22Rv1 (cell line): ENCODE measurements at regions not wholly inside any gene's neighbourhood (a gene's known extent, or its start where the extent isn't known, plus 50 kb on each side); places are given as distances from the start of the nearest gene placed in this dataset.

ENCODE experiments used
- ZFX ChIP-seq: fragments of 450-650 bp; IDR thresholded peaks from 2 replicates; pipeline ENCODE4 v1.6.1; 2017; ENCODE audit warnings: antibody characterized with exemption, borderline replicate concordance
- TF ChIP-seq, protein P1 (sequence below): fragments of 450-650 bp; IDR thresholded peaks from 2 replicates; pipeline ENCODE4 v1.5.1; 2017; ENCODE audit warnings: mild to moderate bottlenecking

DNA sequence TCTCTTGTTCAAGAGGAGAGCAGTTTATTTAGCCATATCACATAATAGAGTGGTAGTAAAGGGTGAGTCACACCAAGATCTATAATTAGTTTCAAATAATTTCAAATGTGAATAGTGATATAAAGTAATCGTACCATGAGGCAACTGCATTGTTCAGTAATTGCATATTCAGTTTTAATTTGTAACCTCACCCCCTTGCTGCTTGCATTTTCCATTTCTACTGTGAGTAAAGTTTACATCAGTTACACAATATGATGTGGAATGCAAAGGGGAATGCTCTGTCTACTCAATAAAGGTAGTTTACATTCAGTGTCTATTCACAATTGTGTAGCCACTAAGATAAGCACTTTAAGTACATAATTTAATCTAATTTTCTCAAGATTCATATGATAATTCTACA lies 1695.7 kb upstream of the SPRY2 start:
- TF ChIP-seq, protein P1, sequence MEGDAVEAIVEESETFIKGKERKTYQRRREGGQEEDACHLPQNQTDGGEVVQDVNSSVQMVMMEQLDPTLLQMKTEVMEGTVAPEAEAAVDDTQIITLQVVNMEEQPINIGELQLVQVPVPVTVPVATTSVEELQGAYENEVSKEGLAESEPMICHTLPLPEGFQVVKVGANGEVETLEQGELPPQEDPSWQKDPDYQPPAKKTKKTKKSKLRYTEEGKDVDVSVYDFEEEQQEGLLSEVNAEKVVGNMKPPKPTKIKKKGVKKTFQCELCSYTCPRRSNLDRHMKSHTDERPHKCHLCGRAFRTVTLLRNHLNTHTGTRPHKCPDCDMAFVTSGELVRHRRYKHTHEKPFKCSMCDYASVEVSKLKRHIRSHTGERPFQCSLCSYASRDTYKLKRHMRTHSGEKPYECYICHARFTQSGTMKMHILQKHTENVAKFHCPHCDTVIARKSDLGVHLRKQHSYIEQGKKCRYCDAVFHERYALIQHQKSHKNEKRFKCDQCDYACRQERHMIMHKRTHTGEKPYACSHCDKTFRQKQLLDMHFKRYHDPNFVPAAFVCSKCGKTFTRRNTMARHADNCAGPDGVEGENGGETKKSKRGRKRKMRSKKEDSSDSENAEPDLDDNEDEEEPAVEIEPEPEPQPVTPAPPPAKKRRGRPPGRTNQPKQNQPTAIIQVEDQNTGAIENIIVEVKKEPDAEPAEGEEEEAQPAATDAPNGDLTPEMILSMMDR: no peak
- TF ChIP-seq ZFX: no peak
